ENCODE measurements at regions not wholly inside any gene's neighbourhood (a gene's known extent, or its start where the extent isn't known, plus 50 kb on each side); places are given as distances from the start of the nearest gene placed in this dataset.

DNA sequence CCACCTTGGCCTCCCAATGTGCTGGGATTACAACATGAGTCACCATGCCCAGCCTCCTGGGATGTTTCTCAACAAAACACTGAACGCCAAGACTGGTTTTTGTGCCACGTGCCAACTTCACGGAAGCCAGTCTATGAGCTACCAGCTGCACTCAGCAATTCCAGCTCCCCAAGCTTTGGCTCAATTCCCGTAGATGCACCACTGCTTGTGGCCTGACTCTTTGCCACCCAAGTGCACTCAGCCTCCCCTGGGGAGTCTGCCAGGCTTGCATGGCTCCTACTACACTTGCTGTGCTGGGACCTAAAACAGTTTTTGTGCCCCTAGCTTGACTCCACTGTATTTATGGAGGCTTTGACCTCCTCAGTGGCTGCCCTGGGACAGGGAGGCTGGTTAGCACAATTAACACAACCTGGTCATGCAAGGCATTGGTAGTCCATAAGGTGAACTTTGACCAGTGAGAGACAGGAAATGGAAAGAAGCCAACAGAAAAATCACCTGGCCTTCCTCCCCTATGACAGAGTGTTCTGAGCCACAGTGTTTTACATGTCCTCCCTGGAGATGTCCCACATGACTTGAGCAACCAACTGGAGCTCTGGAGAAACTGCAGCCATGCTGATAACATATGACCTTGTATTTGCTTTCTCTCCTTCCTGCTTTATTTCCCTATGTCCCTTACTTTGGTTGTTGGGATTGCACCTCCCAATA lies 1173.1 kb downstream of the UQCRFS1 start:
- DNase-seq (ENCODE audit: extremely low read depth, low read depth): no peak
- no peak for TF ChIP-seq CTCF (IDR thresholded peaks at IDR 0.05; ENCODE audit: low read depth, low read length)

DNA sequence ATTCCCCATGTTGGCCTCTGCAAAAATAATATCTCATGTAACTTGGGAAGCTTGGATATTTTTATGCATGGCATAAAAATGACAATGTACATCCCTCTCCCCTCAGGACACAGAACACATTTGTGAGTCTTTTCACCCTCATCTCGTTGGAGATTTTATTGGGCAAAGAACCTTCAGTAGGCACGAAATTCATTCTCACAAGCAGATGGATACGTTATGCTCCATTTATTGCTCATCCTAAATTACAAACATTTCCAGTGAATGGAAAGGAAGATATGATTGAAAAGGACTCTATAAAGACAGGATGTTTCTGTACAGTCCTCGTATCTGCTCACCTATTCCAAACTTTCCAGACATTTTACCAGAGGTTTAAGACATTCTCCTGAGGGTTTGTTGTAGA lies 1175.8 kb downstream of the UQCRFS1 start:
- no peak for DNase-seq (ENCODE audit: extremely low read depth, low read depth)
- TF ChIP-seq CTCF (IDR thresholded peaks at IDR 0.05; ENCODE audit: low read depth, low read length): no peak

- no peak for DNase-seq (ENCODE audit: extremely low read depth, low read depth)
- TF ChIP-seq CTCF (IDR thresholded peaks at IDR 0.05; ENCODE audit: low read depth, low read length): no peak
Observed at GRCh38 chr19:28036486-28036885, 1176.5 kb downstream of the UQCRFS1 start.

- no peak for DNase-seq (ENCODE audit: extremely low read depth, low read depth)
- TF ChIP-seq CTCF (IDR thresholded peaks at IDR 0.05; ENCODE audit: low read depth, low read length): no peak
Observed at GRCh38 chr19:28034936-28035335, 1178.0 kb downstream of the UQCRFS1 start.

- no peak for DNase-seq (ENCODE audit: extremely low read depth, low read depth)
- TF ChIP-seq CTCF (IDR thresholded peaks at IDR 0.05; ENCODE audit: low read depth, low read length): no peak
Observed at GRCh38 chr19:28028881-28029444, 1184.0 kb downstream of the UQCRFS1 start.

DNA sequence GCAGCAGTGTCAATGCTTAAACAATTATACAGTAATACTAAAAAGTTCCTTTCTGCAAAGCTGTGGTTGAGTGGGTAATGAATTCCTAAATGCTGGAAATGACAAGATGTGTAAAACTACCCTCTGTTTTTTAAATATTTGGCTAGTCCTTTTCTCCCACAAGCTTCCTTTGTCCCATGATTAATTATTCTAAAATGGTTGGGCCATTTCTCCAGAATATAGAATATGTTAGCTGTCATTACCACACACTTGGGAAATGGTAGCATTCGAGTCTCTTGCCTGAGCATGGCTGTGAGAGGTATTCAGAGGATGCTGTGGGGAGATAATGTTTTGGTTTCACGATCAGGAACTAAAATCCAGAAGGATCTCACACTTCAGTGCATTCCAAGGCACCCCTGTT lies 1185.8 kb downstream of the UQCRFS1 start:
- no peak for DNase-seq (ENCODE audit: extremely low read depth, low read depth)
- no peak for TF ChIP-seq CTCF (IDR thresholded peaks at IDR 0.05; ENCODE audit: low read depth, low read length)

DNA sequence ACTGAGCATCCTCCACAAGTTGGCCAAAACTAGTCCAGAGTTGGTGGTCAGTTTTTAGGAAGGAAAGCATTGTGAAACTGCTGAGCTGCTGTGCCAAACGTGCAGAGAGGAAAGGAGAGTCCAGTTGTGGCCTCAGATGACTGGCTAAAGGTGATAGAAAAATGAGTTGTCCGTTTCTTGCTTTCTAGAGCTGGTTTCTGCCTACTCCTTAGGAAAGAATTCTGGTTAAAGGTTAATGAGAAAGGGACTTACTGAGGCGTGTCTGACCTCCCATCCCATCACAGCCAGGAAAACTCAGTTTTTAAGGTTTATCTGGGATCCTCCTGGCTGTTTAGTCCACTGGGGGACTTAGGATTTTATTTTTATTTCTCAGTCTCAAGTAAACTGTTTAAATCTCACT lies 1186.3 kb downstream of the UQCRFS1 start:
- no peak for TF ChIP-seq CTCF (IDR thresholded peaks at IDR 0.05; ENCODE audit: low read depth, low read length)
- DNase-seq (ENCODE audit: extremely low read depth, low read depth): no peak

Data from AG09319 (cell line).